ENCODE measurements at regions not wholly inside any gene's neighbourhood (a gene's known extent, or its start where the extent isn't known, plus 50 kb on each side); places are given as distances from the start of the nearest gene placed in this dataset.

DNA sequence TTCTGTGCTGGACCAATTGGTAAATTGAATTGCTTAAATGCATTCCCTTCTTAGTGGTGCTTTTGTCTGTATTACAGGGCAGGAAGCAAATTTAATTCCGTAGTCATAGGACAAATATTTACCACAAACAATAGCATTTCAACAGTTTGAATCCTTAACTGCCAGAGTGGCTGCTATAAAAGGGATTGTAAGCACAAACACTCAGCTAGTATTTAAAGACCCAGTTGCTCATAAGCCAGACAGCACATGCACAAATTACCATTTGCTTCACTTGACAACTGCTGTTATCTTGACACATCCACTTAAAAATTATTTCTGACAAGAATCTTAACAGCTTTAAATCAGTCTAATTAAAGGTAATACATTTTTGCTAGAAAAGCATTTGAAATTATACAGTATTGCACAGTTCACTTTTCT, 490.2 kb upstream of the ADAMTS9 start:
- TF ChIP-seq, protein P1, sequence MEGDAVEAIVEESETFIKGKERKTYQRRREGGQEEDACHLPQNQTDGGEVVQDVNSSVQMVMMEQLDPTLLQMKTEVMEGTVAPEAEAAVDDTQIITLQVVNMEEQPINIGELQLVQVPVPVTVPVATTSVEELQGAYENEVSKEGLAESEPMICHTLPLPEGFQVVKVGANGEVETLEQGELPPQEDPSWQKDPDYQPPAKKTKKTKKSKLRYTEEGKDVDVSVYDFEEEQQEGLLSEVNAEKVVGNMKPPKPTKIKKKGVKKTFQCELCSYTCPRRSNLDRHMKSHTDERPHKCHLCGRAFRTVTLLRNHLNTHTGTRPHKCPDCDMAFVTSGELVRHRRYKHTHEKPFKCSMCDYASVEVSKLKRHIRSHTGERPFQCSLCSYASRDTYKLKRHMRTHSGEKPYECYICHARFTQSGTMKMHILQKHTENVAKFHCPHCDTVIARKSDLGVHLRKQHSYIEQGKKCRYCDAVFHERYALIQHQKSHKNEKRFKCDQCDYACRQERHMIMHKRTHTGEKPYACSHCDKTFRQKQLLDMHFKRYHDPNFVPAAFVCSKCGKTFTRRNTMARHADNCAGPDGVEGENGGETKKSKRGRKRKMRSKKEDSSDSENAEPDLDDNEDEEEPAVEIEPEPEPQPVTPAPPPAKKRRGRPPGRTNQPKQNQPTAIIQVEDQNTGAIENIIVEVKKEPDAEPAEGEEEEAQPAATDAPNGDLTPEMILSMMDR (IDR thresholded peaks at IDR 0.05; ENCODE audit: insufficient read depth, low read depth, low read length) = no peak
- TF ChIP-seq EZH2 (IDR thresholded peaks at IDR 0.05; ENCODE audit: insufficient read depth, low read length) = no peak
